HEK293 (cell line): ENCODE measurements at regions not wholly inside any gene's neighbourhood (a gene's known extent, or its start where the extent isn't known, plus 50 kb on each side); places are given as distances from the start of the nearest gene placed in this dataset.

Experiments
- CTCF ChIA-PET: fragments of 350-600 bp; formaldehyde crosslinking; extraction: SDS; loops from one replicate; lab custom pipeline; 2021; ENCODE audit warnings: antibody characterized with exemption; lab: Yijun Ruan, JAX
- POLR2A ChIA-PET: fragments of 300-600 bp; formaldehyde crosslinking; extraction: SDS; loops from one replicate; lab custom pipeline; 2020; ENCODE audit warnings: antibody characterized with exemption, inconsistent platforms; lab: Yijun Ruan, JAX
- H3K27ac ChIP-seq: fragments of 200-500 bp; sonication (Bioruptor generic); 2 replicates; pipeline ENCODE4 v1.5.1; 2014; ENCODE audit warnings: low read depth, low read length, control low read depth, inconsistent platforms; ENCODE audit errors: extremely low read depth
- H3K36me3 ChIP-seq, 2 experiments: fragments of 200-500 bp in 1 of 2; sonication (Bioruptor generic) in 1 of 2; 1 replicate in 1 of 2; 2 replicates in 1 of 2; pipeline ENCODE4 v1.5.1; 2014 to 2017; ENCODE audit warnings: inconsistent platforms in 2 of 2, low read length in 2 of 2; ENCODE audit not compliant: control insufficient read depth in 2 of 2, insufficient read depth in 1 of 2
- H3K4me1 ChIP-seq: fragments of 200-500 bp; sonication (Bioruptor generic); 2 replicates; pipeline ENCODE4 v1.5.1; 2014; ENCODE audit warnings: mild to moderate bottlenecking, low read length, inconsistent platforms; ENCODE audit not compliant: control insufficient read depth, insufficient read depth
- H3K4me3 ChIP-seq: 2 replicates; pipeline ENCODE4 v1.5.1; 2011; ENCODE audit warnings: low read depth, mild to moderate bottlenecking, control low read depth, low read length, moderate library complexity
- H3K9me3 ChIP-seq: fragments of 200-500 bp; sonication (Bioruptor generic); 2 replicates; pipeline ENCODE4 v1.5.1; 2014; ENCODE audit warnings: low read depth, low read length, inconsistent platforms; ENCODE audit not compliant: control insufficient read depth, insufficient read depth
- MEIS1 ChIP-seq: sonication (generic); formaldehyde crosslinking; IDR thresholded peaks from 2 replicates; pipeline ENCODE4 v1.8.1; 2022; ENCODE audit warnings: missing genetic modification reagents, mild to moderate bottlenecking, borderline replicate concordance
- SALL2 ChIP-seq: fragments of 450-650 bp; formaldehyde crosslinking; IDR thresholded peaks from 2 replicates; pipeline ENCODE4 v1.5.0; 2017; ENCODE audit warnings: missing biosample characterization, mild to moderate bottlenecking, missing genetic modification characterization, borderline replicate concordance
- ZBTB17 ChIP-seq: fragments of 450-650 bp; formaldehyde crosslinking; IDR thresholded peaks from 2 replicates; pipeline ENCODE4 v1.5.1; 2016; ENCODE audit warnings: missing biosample characterization, missing genetic modification characterization
- ZNF10 ChIP-seq: fragments of 450-650 bp; formaldehyde crosslinking; IDR thresholded peaks from 2 replicates; pipeline ENCODE4 v1.5.1; 2017; ENCODE audit warnings: missing biosample characterization, missing genetic modification characterization
- ZNF37A ChIP-seq: fragments of 450-650 bp; IDR thresholded peaks from 2 replicates; pipeline ENCODE4 v1.5.1; 2018; ENCODE audit warnings: missing biosample characterization, missing genetic modification characterization
- ZNF394 ChIP-seq: fragments of 450-650 bp; formaldehyde crosslinking; IDR thresholded peaks from 2 replicates; pipeline ENCODE4 v1.5.1; 2016; ENCODE audit warnings: missing biosample characterization, missing genetic modification characterization, mild to moderate bottlenecking, moderate library complexity, borderline replicate concordance
- ZNF48 ChIP-seq: fragments of 450-650 bp; formaldehyde crosslinking; IDR thresholded peaks from 2 replicates; pipeline ENCODE4 v1.5.1; 2016; ENCODE audit warnings: missing biosample characterization, missing genetic modification characterization
- ZNF623 ChIP-seq: fragments of 450-650 bp; formaldehyde crosslinking; IDR thresholded peaks from 2 replicates; pipeline ENCODE4 v1.5.1; 2016; ENCODE audit warnings: missing biosample characterization, missing genetic modification characterization
- ZNF664 ChIP-seq: fragments of 450-650 bp; formaldehyde crosslinking; IDR thresholded peaks from 2 replicates; pipeline ENCODE4 v1.5.1; 2016; ENCODE audit warnings: missing biosample characterization, missing genetic modification characterization
- ZNF692 ChIP-seq: fragments of 450-650 bp; formaldehyde crosslinking; IDR thresholded peaks from 2 replicates; pipeline ENCODE4 v1.5.1; 2016; ENCODE audit warnings: missing biosample characterization, missing genetic modification characterization
- ZNF776 ChIP-seq: fragments of 450-650 bp; formaldehyde crosslinking; IDR thresholded peaks from 2 replicates; pipeline ENCODE4 v1.5.0; 2017; ENCODE audit warnings: missing biosample characterization, missing genetic modification characterization, borderline replicate concordance
- TF ChIP-seq, protein P1 (sequence below): fragments of 450-650 bp; formaldehyde crosslinking; IDR thresholded peaks from 2 replicates; pipeline ENCODE4 v1.5.1; 2016; ENCODE audit warnings: missing biosample characterization, missing genetic modification characterization
- TF ChIP-seq, protein P2 (sequence below): fragments of 450-650 bp; formaldehyde crosslinking; IDR thresholded peaks from 2 replicates; pipeline ENCODE4; 2016; ENCODE audit warnings: missing biosample characterization, missing genetic modification characterization
- TF ChIP-seq, protein P3 (sequence below): fragments of 450-650 bp; IDR thresholded peaks from 2 replicates; pipeline ENCODE4 v1.5.1; 2018; ENCODE audit warnings: missing biosample characterization, mild to moderate bottlenecking, missing genetic modification characterization
- TF ChIP-seq, protein P4 (sequence below): IDR thresholded peaks from 2 replicates; pipeline ENCODE4 v1.6.1; 2011; ENCODE audit warnings: mild to moderate bottlenecking, low read depth, low read length, borderline replicate concordance

DNA sequence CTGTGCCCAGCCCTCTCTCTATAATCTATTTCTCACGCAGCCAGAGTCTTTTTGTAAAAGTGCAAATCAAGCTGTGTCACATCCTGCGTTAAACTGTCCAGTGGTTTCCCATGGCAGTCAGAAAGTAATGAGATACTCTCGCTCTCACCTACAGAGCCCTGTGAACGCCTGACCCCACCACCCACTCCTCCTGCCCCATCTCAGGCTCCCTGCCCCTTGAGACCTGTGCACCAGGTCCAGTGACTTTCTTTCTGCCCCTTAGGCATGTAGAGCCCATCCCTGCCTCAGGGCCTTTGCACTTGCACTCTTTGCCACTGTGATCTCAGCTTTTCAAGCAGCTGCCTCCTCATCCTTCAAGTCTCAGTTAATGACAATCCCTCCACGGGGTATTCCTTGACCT lies 58.3 kb upstream of the RASGRP1 start:
- H3K36me3 ChIP-seq = no peaks in the 10 kb centered on the region
- no peak overlapping the region for H3K27ac ChIP-seq
- H3K4me3 ChIP-seq = no peak overlapping the region
- CTCF ChIA-PET = no interaction called here
- no peaks in the 10 kb centered on the region for H3K9me3 ChIP-seq
- H3K4me1 ChIP-seq = no peaks in the 10 kb centered on the region
- TF ChIP-seq ZNF692 (tag by site-specific recombination) (no peak), ZNF48 (tag by site-specific recombination) (no peak), ZNF623 (tag by site-specific recombination) (peak; percentile 64)
- TF ChIP-seq, protein P1, sequence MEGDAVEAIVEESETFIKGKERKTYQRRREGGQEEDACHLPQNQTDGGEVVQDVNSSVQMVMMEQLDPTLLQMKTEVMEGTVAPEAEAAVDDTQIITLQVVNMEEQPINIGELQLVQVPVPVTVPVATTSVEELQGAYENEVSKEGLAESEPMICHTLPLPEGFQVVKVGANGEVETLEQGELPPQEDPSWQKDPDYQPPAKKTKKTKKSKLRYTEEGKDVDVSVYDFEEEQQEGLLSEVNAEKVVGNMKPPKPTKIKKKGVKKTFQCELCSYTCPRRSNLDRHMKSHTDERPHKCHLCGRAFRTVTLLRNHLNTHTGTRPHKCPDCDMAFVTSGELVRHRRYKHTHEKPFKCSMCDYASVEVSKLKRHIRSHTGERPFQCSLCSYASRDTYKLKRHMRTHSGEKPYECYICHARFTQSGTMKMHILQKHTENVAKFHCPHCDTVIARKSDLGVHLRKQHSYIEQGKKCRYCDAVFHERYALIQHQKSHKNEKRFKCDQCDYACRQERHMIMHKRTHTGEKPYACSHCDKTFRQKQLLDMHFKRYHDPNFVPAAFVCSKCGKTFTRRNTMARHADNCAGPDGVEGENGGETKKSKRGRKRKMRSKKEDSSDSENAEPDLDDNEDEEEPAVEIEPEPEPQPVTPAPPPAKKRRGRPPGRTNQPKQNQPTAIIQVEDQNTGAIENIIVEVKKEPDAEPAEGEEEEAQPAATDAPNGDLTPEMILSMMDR (tag by site-specific recombination) = no peak
- TF ChIP-seq, all 188 proteins: peak for 1
- POLR2A ChIA-PET = no interaction called here

- H3K36me3 ChIP-seq = no peaks in the 10 kb centered on the region
- no peak overlapping the region for H3K4me3 ChIP-seq
- POLR2A ChIA-PET = no interaction called here
- no peak overlapping the region for H3K27ac ChIP-seq
- no peaks in the 10 kb centered on the region for H3K9me3 ChIP-seq
- CTCF ChIA-PET = no interaction called here
- no peaks in the 10 kb centered on the region for H3K4me1 ChIP-seq
- TF ChIP-seq ZBTB17 (tag by site-specific recombination) = no peak
- TF ChIP-seq SALL2 (tag by site-specific recombination) = no peak
- TF ChIP-seq ZNF10 (tag by site-specific recombination) = no peak
- TF ChIP-seq ZNF394 = no peak
- TF ChIP-seq MEIS1 = no peak
- no peak for TF ChIP-seq ZNF664
- TF ChIP-seq, protein P2, sequence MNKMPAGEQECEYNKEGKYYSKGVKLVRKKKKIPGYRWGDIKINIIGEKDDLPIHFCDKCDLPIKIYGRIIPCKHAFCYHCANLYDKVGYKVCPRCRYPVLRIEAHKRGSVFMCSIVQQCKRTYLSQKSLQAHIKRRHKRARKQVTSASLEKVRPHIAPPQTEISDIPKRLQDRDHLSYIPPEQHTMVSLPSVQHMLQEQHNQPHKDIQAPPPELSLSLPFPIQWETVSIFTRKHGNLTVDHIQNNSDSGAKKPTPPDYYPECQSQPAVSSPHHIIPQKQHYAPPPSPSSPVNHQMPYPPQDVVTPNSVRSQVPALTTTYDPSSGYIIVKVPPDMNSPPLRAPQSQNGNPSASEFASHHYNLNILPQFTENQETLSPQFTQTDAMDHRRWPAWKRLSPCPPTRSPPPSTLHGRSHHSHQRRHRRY (tag by site-specific recombination) = no peak
- TF ChIP-seq ZNF776 (tag by site-specific recombination) = no peak
- TF ChIP-seq, protein P3, sequence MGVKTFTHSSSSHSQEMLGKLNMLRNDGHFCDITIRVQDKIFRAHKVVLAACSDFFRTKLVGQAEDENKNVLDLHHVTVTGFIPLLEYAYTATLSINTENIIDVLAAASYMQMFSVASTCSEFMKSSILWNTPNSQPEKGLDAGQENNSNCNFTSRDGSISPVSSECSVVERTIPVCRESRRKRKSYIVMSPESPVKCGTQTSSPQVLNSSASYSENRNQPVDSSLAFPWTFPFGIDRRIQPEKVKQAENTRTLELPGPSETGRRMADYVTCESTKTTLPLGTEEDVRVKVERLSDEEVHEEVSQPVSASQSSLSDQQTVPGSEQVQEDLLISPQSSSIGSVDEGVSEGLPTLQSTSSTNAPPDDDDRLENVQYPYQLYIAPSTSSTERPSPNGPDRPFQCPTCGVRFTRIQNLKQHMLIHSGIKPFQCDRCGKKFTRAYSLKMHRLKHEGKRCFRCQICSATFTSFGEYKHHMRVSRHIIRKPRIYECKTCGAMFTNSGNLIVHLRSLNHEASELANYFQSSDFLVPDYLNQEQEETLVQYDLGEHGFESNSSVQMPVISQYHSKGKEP (tag by site-specific recombination) = no peak
- TF ChIP-seq, protein P4, sequence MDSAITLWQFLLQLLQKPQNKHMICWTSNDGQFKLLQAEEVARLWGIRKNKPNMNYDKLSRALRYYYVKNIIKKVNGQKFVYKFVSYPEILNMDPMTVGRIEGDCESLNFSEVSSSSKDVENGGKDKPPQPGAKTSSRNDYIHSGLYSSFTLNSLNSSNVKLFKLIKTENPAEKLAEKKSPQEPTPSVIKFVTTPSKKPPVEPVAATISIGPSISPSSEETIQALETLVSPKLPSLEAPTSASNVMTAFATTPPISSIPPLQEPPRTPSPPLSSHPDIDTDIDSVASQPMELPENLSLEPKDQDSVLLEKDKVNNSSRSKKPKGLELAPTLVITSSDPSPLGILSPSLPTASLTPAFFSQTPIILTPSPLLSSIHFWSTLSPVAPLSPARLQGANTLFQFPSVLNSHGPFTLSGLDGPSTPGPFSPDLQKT = no peak
- no peak for TF ChIP-seq ZNF37A (tag by site-specific recombination)
Observed at GRCh38 chr15:38623744-38624143, 59.1 kb upstream of the RASGRP1 start.
